ENCODE measurements at regions not wholly inside any gene's neighbourhood (a gene's known extent, or its start where the extent isn't known, plus 50 kb on each side); places are given as distances from the start of the nearest gene placed in this dataset.

GRCh38 chr6:144929262-144929661 is 644.1 kb downstream of the UTRN start:
- TF ChIP-seq TCF7L2 (IDR thresholded peaks at IDR 0.05; ENCODE audit: low read depth, low read length), result no peak
- TF ChIP-seq, protein P1, sequence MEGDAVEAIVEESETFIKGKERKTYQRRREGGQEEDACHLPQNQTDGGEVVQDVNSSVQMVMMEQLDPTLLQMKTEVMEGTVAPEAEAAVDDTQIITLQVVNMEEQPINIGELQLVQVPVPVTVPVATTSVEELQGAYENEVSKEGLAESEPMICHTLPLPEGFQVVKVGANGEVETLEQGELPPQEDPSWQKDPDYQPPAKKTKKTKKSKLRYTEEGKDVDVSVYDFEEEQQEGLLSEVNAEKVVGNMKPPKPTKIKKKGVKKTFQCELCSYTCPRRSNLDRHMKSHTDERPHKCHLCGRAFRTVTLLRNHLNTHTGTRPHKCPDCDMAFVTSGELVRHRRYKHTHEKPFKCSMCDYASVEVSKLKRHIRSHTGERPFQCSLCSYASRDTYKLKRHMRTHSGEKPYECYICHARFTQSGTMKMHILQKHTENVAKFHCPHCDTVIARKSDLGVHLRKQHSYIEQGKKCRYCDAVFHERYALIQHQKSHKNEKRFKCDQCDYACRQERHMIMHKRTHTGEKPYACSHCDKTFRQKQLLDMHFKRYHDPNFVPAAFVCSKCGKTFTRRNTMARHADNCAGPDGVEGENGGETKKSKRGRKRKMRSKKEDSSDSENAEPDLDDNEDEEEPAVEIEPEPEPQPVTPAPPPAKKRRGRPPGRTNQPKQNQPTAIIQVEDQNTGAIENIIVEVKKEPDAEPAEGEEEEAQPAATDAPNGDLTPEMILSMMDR (IDR thresholded peaks at IDR 0.05), result no peak
- TF ChIP-seq, protein P2, sequence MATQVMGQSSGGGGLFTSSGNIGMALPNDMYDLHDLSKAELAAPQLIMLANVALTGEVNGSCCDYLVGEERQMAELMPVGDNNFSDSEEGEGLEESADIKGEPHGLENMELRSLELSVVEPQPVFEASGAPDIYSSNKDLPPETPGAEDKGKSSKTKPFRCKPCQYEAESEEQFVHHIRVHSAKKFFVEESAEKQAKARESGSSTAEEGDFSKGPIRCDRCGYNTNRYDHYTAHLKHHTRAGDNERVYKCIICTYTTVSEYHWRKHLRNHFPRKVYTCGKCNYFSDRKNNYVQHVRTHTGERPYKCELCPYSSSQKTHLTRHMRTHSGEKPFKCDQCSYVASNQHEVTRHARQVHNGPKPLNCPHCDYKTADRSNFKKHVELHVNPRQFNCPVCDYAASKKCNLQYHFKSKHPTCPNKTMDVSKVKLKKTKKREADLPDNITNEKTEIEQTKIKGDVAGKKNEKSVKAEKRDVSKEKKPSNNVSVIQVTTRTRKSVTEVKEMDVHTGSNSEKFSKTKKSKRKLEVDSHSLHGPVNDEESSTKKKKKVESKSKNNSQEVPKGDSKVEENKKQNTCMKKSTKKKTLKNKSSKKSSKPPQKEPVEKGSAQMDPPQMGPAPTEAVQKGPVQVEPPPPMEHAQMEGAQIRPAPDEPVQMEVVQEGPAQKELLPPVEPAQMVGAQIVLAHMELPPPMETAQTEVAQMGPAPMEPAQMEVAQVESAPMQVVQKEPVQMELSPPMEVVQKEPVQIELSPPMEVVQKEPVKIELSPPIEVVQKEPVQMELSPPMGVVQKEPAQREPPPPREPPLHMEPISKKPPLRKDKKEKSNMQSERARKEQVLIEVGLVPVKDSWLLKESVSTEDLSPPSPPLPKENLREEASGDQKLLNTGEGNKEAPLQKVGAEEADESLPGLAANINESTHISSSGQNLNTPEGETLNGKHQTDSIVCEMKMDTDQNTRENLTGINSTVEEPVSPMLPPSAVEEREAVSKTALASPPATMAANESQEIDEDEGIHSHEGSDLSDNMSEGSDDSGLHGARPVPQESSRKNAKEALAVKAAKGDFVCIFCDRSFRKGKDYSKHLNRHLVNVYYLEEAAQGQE (IDR thresholded peaks at IDR 0.05; ENCODE audit: insufficient read depth in 1 of 2, low read depth in 2 of 2, low read length in 1 of 2), result no peak
- TF ChIP-seq POLR2AphosphoS5 (IDR thresholded peaks at IDR 0.05; ENCODE audit: low read depth, low read length), result no peak
